Skin of body (tissue), 1 donor: ENCODE measurements at regions not wholly inside any gene's neighbourhood (a gene's known extent, or its start where the extent isn't known, plus 50 kb on each side); places are given as distances from the start of the nearest gene placed in this dataset.
A peak's percentile ranks its signal among the peaks of the same experiment; 100 is the strongest.

Experiments used
- DNase-seq: peaks from one replicate; lab custom pipeline; 2025; lab: John Stamatoyannopoulos, UW

GRCh38 chr4:156247470-156247869 lies 293.8 kb upstream of the CTSO start:
- DNase-seq, result no peak

GRCh38 chr4:156243015-156243414 lies 289.3 kb upstream of the CTSO start:
- DNase-seq, result no peak

- peak; percentile 9 for DNase-seq
Observed at GRCh38 chr4:156242390-156242789, 288.7 kb upstream of the CTSO start.

- no peak for DNase-seq
Observed at GRCh38 chr4:156241896-156242295, 288.2 kb upstream of the CTSO start.

DNA sequence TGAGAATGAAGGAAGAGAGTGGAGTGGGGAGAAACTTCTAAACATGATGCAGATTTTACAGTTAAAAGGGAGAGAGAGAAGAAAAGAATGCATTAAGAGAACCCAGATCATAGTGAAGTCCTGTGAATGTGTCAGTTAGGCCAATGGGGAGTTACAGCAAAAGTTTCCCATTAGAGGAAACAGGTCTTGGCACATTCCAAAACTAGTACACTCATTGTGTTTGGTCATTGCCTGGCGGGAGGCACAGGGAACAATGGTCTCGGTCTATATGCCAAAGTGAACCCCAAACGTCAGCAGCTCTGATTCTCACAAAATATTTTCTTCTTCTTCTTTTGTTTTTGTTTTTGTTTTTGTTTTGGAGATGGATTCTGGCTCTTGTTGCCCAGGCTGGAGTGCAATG lies 284.5 kb upstream of the CTSO start:
- DNase-seq, result no peak

GRCh38 chr4:156237231-156237630 lies 283.6 kb upstream of the CTSO start:
- DNase-seq, result no peak

- DNase-seq, result no peak
Observed at GRCh38 chr4:156230176-156230575, 276.5 kb upstream of the CTSO start.

- no peak for DNase-seq
Observed at GRCh38 chr4:156228676-156229075, 275.0 kb upstream of the CTSO start.

- no peak for DNase-seq
Observed at GRCh38 chr4:156227321-156227720, 273.7 kb upstream of the CTSO start.

DNA sequence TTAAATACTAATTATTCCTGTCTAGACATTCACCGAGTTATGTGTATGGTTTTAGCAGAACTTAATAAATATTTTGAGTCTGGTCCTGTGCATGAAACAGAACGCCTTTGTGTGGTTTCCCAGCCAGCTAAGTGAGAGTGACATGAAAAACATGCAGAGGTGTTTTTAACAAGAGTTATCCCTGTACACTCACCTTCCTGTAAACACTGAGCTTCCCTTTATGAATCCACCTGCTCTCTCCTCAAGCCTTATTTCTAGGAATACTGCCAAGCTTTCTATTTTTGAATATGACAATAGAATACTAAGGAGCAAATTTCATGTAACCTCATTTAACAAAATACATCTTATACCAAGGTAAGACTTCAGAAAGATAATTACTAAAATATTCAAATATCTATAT lies 270.3 kb upstream of the CTSO start:
- peak; percentile 1 for DNase-seq

GRCh38 chr4:156217236-156217635 lies 263.6 kb upstream of the CTSO start:
- peak; percentile 6 for DNase-seq

- DNase-seq, result no peak
Observed at GRCh38 chr4:156201050-156201449, 247.4 kb upstream of the CTSO start.

GRCh38 chr4:156198511-156198910 lies 244.8 kb upstream of the CTSO start:
- no peak for DNase-seq

- DNase-seq, result no peak
Observed at GRCh38 chr4:156197216-156197615, 243.6 kb upstream of the CTSO start.

DNA sequence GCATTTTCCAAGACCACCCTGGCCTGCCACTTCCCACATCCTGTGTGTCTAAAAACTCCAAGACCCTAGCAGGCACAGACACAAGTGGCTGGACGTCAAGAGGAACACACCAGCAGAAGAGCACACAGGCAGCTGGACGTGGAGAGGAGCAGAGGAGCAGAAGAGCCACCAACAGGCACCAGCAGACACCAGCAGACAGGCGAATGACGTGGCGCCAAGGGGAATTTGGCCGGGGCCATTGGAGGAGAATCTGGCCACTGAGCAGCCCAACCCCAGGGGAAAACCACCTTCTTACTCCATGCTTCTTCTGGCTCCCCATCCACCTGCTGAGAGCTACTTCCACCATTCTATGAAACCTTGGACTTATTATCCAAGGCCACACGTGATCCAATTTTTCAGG lies 243.1 kb upstream of the CTSO start:
- DNase-seq, result no peak

GRCh38 chr4:156195914-156196313 lies 242.2 kb upstream of the CTSO start:
- DNase-seq, result no peak

DNA sequence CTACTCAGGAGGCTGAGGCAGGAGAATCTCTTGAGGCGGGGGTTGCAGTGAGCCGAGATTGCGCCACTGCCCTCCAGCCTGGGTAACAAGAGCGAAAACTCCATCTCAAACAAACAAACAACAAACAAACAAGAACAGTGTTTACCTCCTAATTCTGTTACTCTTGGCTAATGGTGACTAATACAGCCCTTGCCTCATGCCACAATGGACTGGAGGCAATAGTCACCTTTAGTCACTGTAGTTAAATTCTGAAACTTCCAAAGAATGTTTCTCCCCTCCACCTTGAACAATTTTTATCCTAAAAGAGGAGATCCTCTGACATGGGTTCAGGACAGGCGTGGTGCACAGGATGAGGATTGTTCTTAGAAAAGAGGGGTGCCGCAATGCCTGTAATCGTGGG lies 241.2 kb upstream of the CTSO start:
- no peak for DNase-seq

- peak; percentile 16 for DNase-seq
Observed at GRCh38 chr4:156193800-156194199, 240.1 kb upstream of the CTSO start.

- no peak for DNase-seq
Observed at GRCh38 chr4:156193106-156193505, 239.4 kb upstream of the CTSO start.

GRCh38 chr4:156192033-156192432 lies 238.4 kb upstream of the CTSO start:
- no peak for DNase-seq

DNA sequence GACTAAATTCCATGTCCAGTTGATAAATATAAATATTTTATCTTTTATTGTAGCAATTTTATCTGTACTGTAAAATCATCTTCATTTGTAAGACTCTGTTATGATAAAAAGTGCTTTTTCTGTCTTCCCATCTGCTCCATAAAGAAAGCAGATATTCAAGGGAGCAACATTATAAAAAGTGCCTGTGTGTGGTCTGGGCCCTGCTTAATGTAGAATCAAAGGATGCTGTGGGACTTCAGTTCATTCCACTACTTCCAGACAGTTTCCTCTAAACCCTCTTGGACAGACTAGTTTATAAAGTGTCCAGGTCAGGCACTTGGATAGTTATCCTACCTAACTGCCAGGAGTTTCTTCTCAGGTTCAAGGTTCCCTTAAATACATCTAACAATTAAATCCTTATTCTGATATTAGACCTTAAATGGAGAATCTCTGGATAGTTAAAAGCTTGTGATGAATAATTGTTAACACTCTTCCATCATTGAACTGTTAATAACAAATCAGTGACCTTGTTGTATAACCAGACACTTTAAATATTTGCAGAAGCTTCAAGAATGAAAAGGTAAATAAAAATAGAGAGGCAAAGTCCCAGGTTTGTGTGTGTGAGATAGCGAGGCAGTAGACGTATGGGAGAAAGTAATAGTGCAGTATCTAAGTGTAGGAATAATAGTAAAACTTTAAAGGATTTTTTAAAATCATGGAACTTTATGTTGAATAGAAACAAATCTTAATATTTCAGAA lies 237.5 kb upstream of the CTSO start:
- DNase-seq, result no peak

DNA sequence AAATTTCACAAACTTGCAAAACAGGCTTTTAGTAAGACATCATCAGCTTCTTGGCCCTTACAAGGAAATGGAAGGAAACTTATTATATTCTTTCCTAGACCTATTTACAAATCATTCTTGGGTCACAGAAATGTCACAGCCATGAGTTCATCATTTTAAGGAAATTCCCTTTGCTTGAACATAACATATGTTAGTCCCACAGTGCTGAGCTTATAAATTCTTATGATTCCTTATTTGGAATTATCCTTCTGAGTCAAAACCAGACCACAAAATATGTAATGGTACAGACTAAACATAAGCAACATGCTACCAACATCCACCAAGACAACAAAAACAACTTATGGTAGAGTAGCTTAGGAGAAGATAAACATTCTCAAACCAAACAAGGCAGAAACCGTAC lies 236.9 kb upstream of the CTSO start:
- DNase-seq, result peak; percentile 30

- DNase-seq, result no peak
Observed at GRCh38 chr4:156188596-156188995, 234.9 kb upstream of the CTSO start.

GRCh38 chr4:156186111-156186510 lies 232.4 kb upstream of the CTSO start:
- no peak for DNase-seq
